Stimulated activated CD4-positive, alpha-beta T cell treated with anti-CD3 and anti-CD28 coated beads, Interleukin-12 subunit alpha, Interleukin-12 subunit beta, amount 100 ng/mL, for 24 hours (primary cell): ENCODE measurements at regions not wholly inside any gene's neighbourhood (a gene's known extent, or its start where the extent isn't known, plus 50 kb on each side); places are given as distances from the start of the nearest gene placed in this dataset.

ENCODE experiments used
- DNase-seq, 2 experiments: peaks; one replicate each; pipeline ENCODE4 v3.0.0-alpha.2; 2020; ENCODE audit warnings: low read depth in 2 of 2

DNA sequence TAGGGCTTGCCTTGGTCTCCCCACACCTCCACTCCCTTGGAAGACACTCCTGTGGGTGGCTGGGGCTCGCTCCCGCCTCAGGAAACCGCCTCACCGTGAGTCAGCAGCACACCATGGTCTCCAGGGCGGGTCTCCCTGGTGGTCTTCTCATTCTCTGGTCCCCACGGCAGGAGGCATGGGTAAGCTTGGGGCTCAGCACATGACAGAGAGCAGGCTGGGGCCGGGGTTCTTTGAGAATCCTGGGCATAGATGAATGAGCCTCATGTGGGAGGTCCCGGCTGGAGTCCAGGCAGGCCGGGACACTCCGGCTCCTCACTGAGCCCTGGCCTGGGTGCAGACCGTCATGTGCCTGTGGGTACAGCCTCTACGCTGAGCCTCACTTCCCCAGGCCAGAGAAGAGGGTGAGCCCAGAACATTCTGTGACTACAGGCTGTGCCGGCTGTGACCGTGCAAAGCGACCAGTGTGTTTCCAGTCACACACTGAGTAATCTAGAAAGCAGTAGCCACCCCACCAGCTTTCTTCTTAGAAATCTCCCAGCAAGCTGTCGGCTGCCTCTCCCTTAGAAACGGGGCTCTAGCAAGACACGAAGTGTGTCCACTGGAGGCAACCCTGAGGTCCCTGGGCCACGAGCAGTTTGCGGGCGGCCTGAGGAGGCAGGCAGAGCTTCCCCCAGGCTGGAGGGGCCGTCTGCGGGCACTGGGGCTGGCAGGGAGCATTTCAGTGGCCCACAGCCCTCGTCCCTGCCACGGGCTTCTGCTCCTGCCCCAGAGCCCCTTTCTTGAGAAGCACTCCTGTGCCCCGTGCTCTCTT, 93.1 kb downstream of the RHOB start:
- DNase-seq = no peak

DNA sequence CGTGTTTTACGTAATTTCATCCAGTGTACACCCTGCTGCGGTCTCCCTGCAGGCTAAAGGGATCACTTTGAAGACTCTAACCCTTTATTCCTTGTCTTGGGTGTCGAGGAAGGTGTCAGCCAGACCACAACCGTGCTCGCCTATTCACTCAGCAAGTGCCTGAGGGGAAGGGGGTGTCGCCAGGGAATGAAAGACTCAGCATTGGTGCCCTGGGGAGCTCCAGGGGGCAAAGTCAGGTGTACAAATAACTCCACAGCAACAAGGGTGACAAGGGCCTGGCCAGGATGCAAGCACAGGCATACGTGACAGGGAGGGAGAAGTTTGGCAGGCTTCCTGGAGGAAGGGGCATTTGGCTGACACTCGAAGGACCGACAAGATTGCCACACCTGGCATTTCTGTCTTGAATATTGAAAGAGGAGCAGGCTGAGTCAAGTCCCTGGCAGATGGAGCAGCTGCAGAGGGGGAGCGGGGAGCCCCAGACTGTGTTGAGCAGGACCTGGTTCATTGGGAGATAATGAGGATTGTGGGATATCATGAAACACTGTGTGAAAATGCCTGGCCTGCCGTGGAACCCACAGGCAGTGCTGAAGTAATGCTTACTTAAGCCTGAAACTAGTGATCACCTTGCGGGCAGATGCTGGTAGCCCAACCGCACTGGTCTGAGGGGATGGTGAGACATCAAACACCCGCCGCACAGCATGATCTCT, 93.9 kb downstream of the RHOB start:
- no peak for DNase-seq

DNA sequence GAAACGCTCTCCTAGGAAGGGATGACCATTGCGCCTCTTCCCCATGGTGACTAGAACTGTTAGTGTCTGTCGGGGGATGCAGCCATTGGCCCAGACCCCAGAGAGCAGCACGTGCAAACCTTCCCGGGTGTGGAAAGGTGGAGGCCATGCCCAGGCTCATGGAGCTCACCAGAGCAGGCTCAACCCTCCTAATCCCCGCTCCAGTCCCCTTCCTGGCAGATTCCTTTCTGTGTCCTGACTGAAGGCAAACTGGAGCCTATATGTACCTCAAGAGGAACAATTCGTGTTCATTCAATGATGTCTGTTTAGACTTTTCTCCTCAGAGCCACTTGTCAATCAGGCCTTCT, 94.4 kb downstream of the RHOB start:
- no peak for DNase-seq

- DNase-seq = no peak
These were observed 94.8 kb downstream of the RHOB start for GRCh38 chr2:20541651-20542050.

DNA sequence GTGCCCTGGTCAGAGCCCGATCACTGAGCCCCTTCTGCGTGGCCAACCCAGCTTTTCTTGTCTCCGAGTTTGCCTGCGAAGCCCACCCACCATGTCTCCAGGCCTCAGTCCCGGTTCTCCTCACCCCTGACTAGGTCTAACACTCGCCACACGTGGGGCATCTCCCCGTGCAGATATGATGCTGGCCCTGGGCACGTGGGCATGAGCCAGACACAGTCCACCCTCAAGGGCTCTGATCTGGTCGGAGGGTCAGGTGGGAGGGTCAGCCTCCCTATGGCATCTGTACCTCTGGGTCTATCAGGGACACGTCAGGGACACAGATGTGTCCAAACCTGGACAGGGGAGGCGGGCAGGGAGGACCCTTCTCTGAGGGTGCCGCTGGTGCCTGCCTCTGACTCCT, 95.4 kb downstream of the RHOB start:
- no peak for DNase-seq

GRCh38 chr2:20542746-20543468, 96.0 kb downstream of the RHOB start:
- DNase-seq = no peak

DNA sequence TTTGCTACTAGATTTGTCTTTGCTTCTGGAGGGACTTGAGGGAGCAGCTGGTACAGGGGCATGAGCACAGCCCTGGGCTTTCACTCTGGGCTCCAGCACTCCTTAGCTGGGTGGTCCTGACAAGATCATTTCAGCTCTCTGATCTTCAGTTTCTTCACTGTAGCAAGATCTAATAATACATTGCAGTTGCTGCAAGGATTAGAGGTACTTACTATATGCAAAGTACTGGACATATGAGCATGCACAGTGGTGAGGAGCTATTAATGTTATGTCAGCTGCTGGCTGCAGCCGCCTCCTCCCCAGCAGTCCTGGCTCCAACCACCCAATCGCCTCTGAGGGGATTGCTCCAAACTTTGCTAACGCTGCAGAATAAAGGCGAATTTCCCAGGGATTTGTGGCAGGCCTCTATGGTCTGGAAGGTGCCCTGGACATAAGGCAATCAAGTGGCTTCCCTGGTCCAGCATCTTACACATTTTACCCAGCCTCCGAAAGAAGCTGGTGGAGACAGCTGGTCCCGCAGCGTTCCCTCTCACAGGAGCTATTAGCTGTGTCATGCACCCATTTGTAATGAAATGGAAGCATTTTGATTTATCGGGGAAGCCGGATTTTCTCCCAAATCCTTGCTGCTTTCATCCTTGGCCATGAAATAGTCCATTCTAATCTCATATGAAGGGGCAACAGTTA, 96.7 kb downstream of the RHOB start:
- no peak for DNase-seq

GRCh38 chr2:20544153-20544747, 97.4 kb downstream of the RHOB start:
- no peak for DNase-seq

DNA sequence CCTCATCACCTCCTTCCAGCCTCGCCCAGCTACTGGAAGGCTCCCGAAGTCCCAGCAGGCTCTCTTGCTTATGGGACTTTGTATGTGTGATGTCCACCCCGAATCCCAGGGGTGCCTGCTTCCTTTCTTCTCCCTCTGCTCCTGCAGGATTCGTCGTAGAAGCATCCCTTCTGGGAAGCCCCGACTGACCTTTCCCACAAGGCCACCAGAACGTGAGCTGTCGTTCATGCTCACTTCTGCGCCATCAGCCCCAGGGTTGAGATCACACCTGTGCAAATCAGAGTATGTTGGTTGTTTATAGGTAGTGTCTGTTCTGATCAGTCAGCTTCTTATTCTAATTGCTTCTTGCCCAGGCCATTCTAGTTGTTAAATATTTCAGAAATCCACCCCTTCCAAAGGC, 101.8 kb downstream of the HS1BP3 start:
- DNase-seq = no peak

DNA sequence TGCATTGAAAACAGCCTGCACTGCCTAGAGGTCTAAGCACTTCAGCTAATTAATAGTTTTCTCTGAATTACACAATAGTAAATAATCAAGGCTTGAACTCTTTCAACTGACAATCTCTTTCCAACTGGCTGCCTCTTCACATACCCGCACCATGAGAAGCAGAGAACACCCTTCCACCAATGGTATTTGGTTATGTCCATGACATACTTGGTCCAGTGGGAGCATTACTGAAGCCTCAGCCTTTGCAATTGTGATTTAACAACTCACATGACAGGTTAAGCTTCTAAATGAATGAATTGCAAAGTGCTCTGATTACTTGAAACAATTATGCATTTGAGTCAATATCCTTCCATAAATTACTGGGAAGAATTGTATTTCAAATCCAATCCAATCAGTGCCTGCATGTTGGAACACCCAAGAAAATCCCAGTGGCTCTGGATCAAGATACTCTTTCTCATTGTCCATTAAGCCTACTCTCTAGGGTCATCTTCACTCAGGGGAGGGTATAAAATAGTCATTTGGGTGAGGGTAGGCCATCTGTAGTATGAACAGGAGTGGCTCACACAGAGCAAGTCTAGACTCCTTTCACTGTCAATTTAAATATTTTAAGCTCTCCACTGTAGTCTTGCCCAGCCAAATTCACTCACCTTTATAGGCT, 101.1 kb downstream of the HS1BP3 start:
- DNase-seq = no peak

DNA sequence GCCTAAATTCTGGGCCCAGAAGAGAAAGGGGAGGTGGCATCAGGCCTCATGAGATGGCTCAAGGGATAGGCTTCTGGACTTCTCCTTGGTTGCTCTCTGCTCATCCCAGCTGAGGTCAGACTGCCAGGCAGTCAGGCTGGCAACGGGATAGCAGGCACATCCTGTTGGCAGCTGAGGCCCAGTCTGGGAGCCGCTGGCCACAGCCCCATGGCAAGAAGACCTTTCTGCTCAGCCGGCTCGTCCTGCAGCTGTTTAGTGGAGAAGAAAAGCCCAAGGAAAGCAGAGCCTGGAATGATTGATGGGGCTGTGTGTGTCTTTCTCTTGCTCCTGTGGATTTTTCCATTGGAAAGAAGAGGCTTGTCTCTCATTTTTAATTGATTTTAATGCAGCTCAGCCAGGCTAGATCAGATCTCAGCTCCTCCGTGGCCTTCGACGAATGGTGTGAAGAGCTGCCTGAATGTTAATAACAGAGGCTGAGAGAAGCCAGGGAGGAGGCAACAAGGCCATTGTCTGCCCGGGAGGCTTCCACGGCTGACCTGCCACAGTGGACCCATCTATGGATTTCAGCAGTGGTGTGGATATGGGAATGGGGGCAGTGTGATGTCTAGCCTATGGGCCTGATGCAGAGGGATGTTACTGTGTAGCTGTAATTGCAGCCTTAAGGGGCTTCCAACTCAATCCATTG, 99.5 kb downstream of the HS1BP3 start:
- no peak for DNase-seq

- DNase-seq = no peak
These were observed 99.0 kb downstream of the HS1BP3 start for GRCh38 chr2:20551945-20552328.

DNA sequence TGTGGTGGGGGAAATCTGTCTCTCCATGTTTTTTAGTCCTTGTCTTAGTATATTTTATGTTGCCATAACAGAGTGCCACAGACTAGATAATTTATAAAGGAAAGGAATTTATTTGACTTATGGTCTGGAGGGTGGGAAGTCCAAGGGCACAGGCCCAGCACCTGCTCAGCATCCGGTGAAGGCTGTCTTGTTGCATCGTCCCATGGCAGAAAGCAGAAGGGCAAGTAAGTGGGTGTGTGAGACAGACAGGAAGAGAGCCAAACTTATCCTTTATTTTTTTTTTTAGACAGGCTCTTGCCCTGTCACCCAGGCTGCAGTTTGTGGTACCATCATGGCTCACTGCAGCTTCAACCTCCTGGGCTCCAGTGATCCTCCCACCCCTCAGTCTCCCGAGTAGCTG, 98.1 kb downstream of the HS1BP3 start:
- no peak for DNase-seq

GRCh38 chr2:20553580-20553979, 97.3 kb downstream of the HS1BP3 start:
- DNase-seq = no peak

- no peak for DNase-seq
These were observed 94.9 kb downstream of the HS1BP3 start for GRCh38 chr2:20555954-20556353.

DNA sequence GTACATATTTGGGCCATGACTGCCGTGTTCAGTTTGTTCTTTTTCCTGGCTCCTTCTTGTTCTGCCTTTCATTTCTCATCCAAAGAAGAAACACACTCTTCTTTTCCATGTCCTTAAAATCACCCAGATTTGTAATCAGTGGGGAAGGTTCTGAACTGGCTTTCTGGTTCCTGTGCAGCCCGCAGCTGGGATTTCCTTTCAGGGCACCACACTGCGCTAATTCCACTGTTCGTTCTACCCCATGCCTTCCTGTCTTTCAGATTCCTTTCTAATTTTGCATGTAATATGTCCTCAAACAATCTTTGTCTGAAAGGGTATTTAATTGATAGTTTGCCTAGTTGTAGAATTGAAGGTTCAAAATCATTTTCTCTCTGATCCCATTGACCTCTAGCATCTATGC, 94.1 kb downstream of the HS1BP3 start:
- no peak for DNase-seq

DNA sequence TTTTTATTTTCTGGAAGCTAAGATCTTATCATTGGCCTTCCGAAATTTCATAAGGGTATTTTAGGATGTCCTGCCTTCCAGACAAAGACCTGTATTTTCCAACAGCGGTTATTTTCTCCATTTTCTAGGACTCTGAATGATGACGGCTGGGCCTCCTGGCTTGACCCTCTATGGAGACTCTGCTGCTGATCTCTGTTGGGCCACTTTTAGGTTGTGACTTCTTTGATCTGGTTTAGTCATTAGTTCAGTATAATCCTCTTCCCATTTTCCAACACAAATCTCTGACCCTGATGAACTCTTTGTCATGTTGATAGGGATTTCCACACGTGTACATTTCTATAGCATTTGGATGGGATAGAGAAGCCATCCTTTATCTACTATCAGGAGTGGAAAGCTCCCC, 93.7 kb downstream of the HS1BP3 start:
- no peak for DNase-seq

- DNase-seq = no peak
These were observed 93.3 kb downstream of the HS1BP3 start for GRCh38 chr2:20557635-20558034.

- DNase-seq = no peak
These were observed 92.3 kb downstream of the HS1BP3 start for GRCh38 chr2:20558391-20559150.

GRCh38 chr2:20559277-20559676, 91.6 kb downstream of the HS1BP3 start:
- DNase-seq = no peak
